Amygdala (tissue), 56 donors: ENCODE measurements at regions not wholly inside any gene's neighbourhood (a gene's known extent, or its start where the extent isn't known, plus 50 kb on each side); places are given as distances from the start of the nearest gene placed in this dataset.
A peak's percentile ranks its signal among the peaks of the same experiment; 100 is the strongest.
"Not testable (repeated sequence)": the region's sequence is repeated elsewhere in the genome, so short reads cannot be mapped to it uniquely, and the experiment has no call there.

Source experiments
- DNase-seq, 56 donors: peaks; one replicate each; lab custom pipeline; 2025; lab: John Stamatoyannopoulos, UW

DNA sequence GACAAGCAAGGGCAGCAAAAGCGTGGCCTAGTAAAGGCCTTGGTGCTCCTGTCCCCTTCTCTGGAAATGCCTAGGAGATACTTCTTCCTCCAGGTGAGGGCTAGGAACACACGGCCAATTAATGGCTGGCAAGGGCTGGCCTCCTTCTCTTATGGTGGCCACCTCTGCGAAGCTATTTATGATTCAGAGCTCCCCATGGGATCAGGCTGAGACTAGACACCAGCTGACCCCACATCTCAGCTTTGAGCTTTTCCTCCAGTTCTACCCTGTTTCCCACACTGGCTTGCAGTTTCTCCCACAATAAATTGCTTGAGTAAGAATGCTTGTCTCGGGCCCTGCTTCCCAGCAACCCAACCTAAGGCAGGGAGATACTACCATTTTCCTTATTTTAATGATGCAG lies 53.7 kb downstream of the CAMK2N1 start:
- no peak for DNase-seq

DNA sequence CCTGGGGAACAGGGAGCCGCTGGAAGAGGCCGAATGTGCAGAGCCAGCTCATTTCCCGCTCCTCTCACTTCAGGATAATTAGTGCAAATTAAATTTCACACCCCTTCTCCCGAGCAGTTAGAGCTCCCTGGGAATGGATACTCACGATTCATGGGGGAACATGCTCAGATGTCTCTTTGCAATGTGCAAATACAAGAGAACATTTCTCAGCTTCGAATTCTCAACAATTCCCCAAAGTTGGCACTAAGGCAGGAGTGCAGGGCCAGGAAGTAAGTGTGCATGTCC lies 54.9 kb downstream of the CAMK2N1 start:
- peak in 1 of 56 donors; percentile 12 for DNase-seq

DNA sequence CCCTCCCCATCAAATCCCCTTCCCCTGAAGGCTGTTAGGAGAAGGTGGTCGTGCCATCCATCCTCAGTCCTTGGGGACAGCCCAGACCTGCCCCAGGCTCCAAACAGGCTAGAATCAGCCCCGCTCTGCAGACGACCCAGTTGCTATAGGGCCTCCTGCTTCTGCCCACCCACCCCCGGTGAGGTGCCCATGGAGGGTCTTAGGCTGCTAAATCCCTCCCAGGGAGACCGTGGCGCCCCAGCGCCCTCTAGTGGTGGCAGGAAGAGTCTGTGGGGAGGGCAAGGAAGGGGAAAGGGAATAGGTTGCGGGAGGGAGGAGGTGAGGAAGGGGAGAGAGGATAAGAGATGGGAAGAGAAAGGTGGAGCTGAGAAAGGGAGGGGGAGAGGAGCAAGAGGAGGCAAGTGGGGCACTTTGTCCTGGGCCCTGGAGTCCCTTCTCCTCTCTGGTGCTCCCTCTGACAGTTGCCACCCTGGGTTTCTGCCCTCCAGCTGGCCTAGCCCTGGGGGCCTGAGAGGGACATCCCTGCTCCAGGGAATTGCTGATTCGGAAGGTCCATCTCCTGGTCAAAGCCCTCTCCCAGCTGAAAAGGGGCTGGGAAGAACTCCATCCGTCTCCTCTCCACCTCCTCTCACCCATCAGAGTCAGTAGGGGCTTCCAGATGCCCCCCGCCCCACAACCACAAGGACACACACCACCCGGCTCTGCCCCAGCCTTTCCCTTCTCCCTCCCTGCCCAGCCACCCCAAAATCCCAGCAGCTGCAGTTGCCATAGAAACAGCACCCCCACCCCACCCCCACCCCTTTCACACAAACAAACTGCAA lies 55.4 kb downstream of the CAMK2N1 start:
- peak in 25 of 56 donors; percentile 14 to 63 (median 31) for DNase-seq

- no peak for DNase-seq
Measured at GRCh38 chr1:20429296-20429695, 56.7 kb downstream of the CAMK2N1 start.

GRCh38 chr1:20428841-20429240 lies 57.2 kb downstream of the CAMK2N1 start:
- DNase-seq, result no peak

DNA sequence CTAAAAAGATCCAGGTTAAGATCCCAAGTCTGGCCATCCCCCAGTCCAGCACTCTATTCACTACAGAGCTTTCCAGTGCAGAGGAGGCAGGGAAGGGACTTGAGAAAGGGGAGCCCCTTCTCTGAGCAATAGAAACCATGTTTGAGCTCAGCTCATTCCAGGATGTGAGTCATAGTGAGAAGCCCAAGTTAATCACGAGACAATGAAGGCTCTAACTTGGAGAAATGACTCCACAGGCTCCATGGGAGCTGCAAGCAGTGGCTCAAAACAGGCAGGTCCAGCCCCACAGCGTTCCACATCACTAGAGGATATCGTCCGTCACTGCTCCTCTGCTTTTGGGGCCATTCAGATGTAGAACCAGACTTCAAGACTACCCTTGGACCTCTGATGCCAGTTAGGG lies 59.1 kb downstream of the CAMK2N1 start:
- peak in 1 of 56 donors; percentile 32 for DNase-seq

GRCh38 chr1:20426371-20426770 lies 59.6 kb downstream of the CAMK2N1 start:
- no peak for DNase-seq

DNA sequence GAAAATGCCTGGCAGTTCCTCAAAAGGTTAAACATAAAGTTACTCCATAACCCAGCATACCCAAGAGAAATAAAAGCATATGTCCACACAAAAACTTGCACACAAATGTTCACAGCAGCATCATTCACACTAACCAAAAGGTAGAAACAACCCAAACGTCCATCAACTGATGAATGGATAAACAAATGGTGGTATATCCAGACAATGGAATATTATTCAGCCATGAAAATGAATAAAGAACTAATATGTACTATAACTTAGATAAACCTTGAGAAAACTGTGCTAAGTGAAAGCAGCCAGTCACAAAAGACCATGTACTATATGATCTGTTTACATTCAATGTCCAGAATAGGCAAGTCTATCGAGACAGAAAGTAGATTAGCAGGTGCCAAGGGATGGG lies 60.4 kb downstream of the CAMK2N1 start:
- no peak for DNase-seq

GRCh38 chr1:20423169-20423795 lies 62.7 kb downstream of the CAMK2N1 start:
- no peak for DNase-seq

DNA sequence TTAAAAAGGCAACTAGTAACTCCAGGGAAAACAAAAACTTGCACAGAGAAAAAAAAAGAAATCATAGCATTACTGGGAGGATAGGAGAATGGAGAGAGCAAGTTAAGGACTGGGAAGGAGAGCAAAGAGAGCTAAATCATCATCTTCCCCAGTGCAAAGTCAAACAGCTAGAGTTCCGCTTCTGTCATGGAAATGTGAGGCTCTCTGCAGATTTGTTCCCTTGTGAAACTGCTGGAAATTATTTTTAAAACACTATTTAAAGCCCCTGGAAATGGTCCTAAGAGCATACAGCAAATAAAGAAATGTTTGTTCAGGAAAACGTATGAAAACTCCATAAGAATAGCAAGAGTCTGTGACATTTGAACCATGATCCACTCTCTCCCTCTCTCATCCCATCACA lies 64.6 kb downstream of the CAMK2N1 start:
- no peak for DNase-seq

DNA sequence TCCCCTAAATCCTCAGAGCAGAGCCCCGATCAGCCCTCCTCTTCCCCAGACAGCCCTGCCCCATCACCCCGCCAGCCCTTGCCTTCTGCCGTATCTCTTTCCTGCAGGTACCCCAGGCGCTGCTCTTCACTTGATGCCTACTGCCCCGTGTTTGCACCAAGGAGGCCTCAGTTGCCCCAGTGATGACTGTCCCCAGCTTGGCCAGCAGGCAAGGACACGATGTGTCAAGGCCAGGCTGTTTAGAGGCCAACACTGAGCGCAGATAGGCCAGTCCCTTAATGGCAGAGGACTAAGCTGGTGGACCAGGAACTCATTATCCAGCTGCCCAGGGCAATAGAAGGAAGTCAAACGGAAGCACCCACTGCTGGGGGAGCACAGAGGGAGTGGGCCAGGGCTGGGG lies 68.4 kb downstream of the CAMK2N1 start:
- DNase-seq, result no peak

DNA sequence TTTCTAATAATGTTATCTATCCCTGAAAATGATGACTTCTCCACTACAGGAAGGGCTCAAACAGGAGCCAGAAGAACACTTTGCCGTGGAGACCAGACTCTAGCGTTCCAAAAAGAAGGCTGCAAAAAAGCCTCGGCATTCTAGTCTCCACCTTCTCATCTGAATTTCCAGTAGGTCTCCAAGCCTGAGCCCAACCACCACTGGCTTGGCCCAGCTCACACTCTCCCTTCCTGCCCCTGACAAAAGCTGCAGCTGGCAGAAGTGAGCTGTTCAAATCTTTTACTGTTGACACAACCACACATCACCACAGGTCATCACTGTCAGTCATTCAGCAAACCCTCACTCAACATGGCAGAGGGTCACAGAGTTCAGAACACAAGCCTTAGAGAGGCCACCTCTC lies 69.3 kb downstream of the CAMK2N1 start:
- no peak for DNase-seq

GRCh38 chr1:20413776-20414140 lies 72.3 kb downstream of the CAMK2N1 start:
- DNase-seq, result no peak

DNA sequence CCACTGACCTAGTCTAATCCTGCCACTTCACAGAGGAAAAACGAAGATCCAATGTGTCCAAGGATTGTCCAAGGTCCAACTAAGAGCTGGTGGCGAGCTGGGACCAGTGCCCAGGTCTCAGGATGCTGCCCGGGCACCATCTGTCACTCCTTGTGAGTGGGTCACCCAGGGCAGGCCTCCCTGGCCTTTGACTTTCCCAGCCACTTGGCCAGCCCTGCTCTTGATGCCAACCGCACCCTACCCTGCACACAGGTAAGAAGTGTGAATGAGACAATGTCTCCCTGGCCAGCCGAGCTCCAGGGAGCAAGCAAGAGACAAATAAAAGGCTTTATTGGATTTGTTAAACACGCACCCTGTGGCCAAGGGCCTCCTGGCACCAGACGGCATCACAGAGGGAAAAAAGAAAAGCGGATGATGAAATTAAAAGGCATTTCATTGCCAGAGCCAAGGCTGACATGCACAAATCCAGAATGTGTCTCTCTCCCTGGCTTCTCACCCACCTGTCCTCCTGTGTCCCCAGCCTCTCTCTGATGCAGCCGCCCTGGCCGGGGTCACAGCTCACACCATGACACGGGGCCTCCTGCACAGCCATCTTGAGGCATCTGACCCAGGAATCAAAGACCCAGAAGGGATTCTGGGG lies 72.8 kb downstream of the CAMK2N1 start:
- no peak for DNase-seq

DNA sequence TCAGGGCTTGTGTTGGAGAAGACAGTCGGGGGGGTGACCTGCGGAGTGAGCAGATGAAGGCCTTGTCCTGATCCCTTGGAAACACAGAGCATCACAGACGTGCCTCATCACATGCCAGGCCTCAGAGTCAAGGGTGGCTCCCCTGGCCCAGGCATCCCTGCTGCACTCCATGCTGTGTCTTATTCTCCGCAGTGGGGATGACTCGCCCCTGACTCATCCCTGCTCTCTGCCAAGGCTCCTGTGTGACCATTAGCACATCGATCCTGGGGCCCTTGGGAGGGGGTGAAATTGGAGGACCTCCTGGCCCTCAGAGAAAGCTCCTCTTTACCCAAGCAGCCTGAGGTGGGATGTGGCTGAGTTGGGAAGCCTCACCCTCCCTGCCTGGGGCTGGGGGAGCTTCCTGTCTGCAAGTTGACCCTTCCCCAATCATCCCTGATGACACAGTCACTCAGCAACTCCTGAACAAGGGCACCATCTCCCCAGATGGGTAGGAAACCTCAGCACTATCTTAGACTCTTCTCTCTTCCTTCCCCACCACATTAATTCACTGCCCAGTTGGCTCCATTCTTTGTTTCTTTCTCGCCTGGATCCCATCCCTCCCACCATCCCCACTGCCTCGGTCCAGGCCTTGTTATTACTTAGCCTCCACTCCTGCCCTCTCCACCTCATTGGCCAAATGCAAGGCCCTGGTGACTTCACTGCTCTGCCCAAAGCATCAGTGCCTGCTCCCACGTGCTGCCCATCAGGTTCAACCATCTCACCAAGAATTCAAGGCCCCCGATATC lies 74.6 kb downstream of the CAMK2N1 start:
- peak in 1 of 56 donors; percentile 20 for DNase-seq

GRCh38 chr1:20410503-20410902 lies 75.5 kb downstream of the CAMK2N1 start:
- DNase-seq, result peak in 3 of 56 donors; percentile 7 to 28 (median 25)

GRCh38 chr1:20409971-20410370 lies 76.0 kb downstream of the CAMK2N1 start:
- no peak for DNase-seq

DNA sequence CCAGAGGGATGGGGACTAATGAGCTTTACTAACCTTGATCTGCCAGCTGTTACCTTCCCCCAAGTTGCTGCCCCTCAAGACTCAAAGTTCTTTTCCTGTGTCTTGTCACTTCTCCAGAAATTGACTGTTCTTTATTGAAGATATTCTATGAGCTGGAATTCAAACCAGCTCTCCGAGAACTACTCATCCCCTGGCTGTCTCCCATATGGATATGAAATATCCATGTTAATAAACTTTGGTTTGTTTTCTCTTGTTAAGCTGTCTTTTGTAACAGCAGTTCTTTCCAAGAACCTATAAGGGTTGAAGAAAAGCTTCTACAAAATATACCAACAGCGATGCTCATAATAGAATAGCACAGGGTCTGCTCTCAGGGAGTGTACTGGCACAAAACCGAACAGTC lies 77.0 kb downstream of the CAMK2N1 start:
- no peak for DNase-seq

DNA sequence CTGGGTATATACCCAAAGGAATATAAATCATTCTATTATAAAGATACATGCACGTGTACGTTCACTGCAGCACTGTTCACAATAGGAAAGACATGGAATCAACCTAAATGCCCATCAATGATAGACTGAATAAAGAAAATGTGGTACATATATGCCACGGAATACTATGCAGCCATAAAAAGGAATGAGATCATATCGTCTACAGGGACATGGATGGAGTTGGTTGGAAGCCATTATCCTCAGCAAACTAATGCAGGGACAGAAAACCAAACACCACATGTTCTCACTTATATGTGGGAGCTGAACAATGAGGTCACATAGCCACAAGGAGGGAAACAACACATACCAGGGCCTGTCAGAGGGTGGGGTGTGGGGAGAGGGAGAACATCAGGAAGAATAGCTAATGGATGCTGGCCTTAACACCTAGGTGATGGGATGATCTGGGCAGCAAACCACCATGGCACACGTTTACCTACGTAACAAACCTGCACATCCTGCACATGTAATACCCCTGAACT lies 77.8 kb downstream of the CAMK2N1 start:
- not testable (repeated sequence) for DNase-seq

GRCh38 chr1:20405893-20406604 lies 80.0 kb downstream of the CAMK2N1 start:
- DNase-seq, result peak in 1 of 56 donors; percentile 28
